Nephron progenitor cell (in vitro differentiated cells): ENCODE measurements at regions not wholly inside any gene's neighbourhood (a gene's known extent, or its start where the extent isn't known, plus 50 kb on each side); places are given as distances from the start of the nearest gene placed in this dataset.
A peak's percentile ranks its signal among the peaks of the same experiment; 100 is the strongest.

Experiments
- DNase-seq: peaks from one replicate; pipeline ENCODE4 v3.0.0; 2021
- H3K27ac Mint-ChIP-seq: 2 replicates; pipeline ENCODE4 v1.8.0; 2021; ENCODE audit warnings: mild to moderate bottlenecking, moderate library complexity, mixed read lengths
- H3K27me3 Mint-ChIP-seq: 2 replicates; pipeline ENCODE4 v1.8.0; 2021; ENCODE audit warnings: mild to moderate bottlenecking, low read depth, mixed read lengths; ENCODE audit not compliant: poor library complexity
- H3K36me3 Mint-ChIP-seq: 2 replicates; pipeline ENCODE4 v1.8.0; 2021; ENCODE audit warnings: low read depth, mixed read lengths
- H3K4me1 Mint-ChIP-seq: 2 replicates; pipeline ENCODE4 v1.8.0; 2021; ENCODE audit warnings: mixed read lengths
- H3K4me3 Mint-ChIP-seq: 2 replicates; pipeline ENCODE4 v1.8.0; 2021; ENCODE audit warnings: mild to moderate bottlenecking, moderate library complexity, mixed read lengths
- H3K9me3 Mint-ChIP-seq: 2 replicates; pipeline ENCODE4 v1.8.0; 2021; ENCODE audit warnings: mild to moderate bottlenecking, moderate library complexity, mixed read lengths
- CTCF ChIP-seq: fragments of 200-600 bp; sonication (generic); IDR thresholded peaks from 2 replicates; pipeline ENCODE4 v1.5.0; 2021; ENCODE audit warnings: antibody characterized with exemption

- Mint-ChIP-seq H3K4me1 (peaks cover 63% of the 10 kb centered on the region), H3K27me3 (peaks cover 10% of the 10 kb centered on the region), H3K4me3 (peak overlapping the region; percentile 34), H3K27ac (no peak overlapping the region), H3K9me3 (no peaks in the 10 kb centered on the region), H3K36me3 (no peaks in the 10 kb centered on the region)
- no peak for DNase-seq
- no peak for TF ChIP-seq CTCF
These were observed 220.1 kb downstream of the HAUS1 start for GRCh38 chr18:46324087-46324955.

GRCh38 chr18:46325895-46326294 lies 221.7 kb downstream of the HAUS1 start:
- H3K4me1 Mint-ChIP-seq: peaks cover 59% of the 10 kb centered on the region
- H3K36me3 Mint-ChIP-seq: no peaks in the 10 kb centered on the region
- H3K4me3 Mint-ChIP-seq: peak overlapping the region; percentile 11
- H3K27ac Mint-ChIP-seq: no peak overlapping the region
- H3K9me3 Mint-ChIP-seq: no peaks in the 10 kb centered on the region
- H3K27me3 Mint-ChIP-seq: peaks cover 14% of the 10 kb centered on the region
- no peak for TF ChIP-seq CTCF
- no peak for DNase-seq

- TF ChIP-seq CTCF: no peak
- H3K4me1 Mint-ChIP-seq: peaks cover 41% of the 10 kb centered on the region
- H3K36me3 Mint-ChIP-seq: no peaks in the 10 kb centered on the region
These were observed 225.6 kb downstream of the HAUS1 start for GRCh38 chr18:46329736-46330246.

GRCh38 chr18:46331316-46331715 lies 227.1 kb downstream of the HAUS1 start:
- no peak for TF ChIP-seq CTCF
- peaks cover 30% of the 10 kb centered on the region for H3K27me3 Mint-ChIP-seq
- no peaks in the 10 kb centered on the region for H3K9me3 Mint-ChIP-seq
- no peak overlapping the region for H3K4me3 Mint-ChIP-seq
- no peaks in the 10 kb centered on the region for H3K36me3 Mint-ChIP-seq
- H3K4me1 Mint-ChIP-seq: peaks cover 41% of the 10 kb centered on the region
- H3K27ac Mint-ChIP-seq: no peak overlapping the region
- no peak for DNase-seq

More at GRCh38 chr18:46329736-46330246, 225.6 kb downstream of the HAUS1 start:
- peaks cover 25% of the 10 kb centered on the region for H3K27me3 Mint-ChIP-seq
- no peak for DNase-seq
- H3K9me3 Mint-ChIP-seq: no peaks in the 10 kb centered on the region
- H3K4me3 Mint-ChIP-seq: no peak overlapping the region
- no peak overlapping the region for H3K27ac Mint-ChIP-seq

GRCh38 chr18:46332286-46332801 lies 228.2 kb downstream of the HAUS1 start:
- Mint-ChIP-seq H3K27ac (no peak overlapping the region), H3K4me1 (peaks cover 43% of the 10 kb centered on the region), H3K4me3 (peak overlapping the region; percentile 85), H3K36me3 (no peaks in the 10 kb centered on the region), H3K9me3 (no peaks in the 10 kb centered on the region), H3K27me3 (peaks cover 30% of the 10 kb centered on the region)
- no peak for TF ChIP-seq CTCF
- no peak for DNase-seq
